K562 (cell line): ENCODE measurements at regions not wholly inside any gene's neighbourhood (a gene's known extent, or its start where the extent isn't known, plus 50 kb on each side); places are given as distances from the start of the nearest gene placed in this dataset.

ENCODE experiments used
- ATAC-seq: fragments of 200-7000 bp; cut with Tn5 transposase; 3 replicates; pipeline ENCODE4 v1.9.1; 2020; ENCODE audit warnings: moderate library complexity
- BruUV-seq: library from RNA; stranded (reverse); fragments of 400-500 nt; replicated peaks from 2 replicates; lab custom pipeline; 2021; lab: Mats Ljungman, UMichigan
- CTCF ChIA-PET: fragments of 300-600 bp; formaldehyde crosslinking; extraction: SDS; loops from one replicate; lab custom pipeline; 2021; ENCODE audit warnings: low intra/inter-chr PET ratio; lab: Yijun Ruan, JAX
- POLR2A ChIA-PET: fragments of 300-600, 350-650 bp; sonication (Branson Sonifier 250); formaldehyde crosslinking; extraction: SDS; loops from one replicate; lab custom pipeline; 2021; ENCODE audit warnings: antibody characterized with exemption, inconsistent platforms; lab: Yijun Ruan, JAX
- DNase-seq, 4 experiments: peaks; one replicate each; pipeline versions ENCODE4 v3.0.0 to v3.0.0-alpha.2; 2011 to 2018; ENCODE audit warnings: low spot score in 3 of 4, mixed read lengths in 3 of 4; ENCODE audit errors: extremely low read depth in 1 of 4
- FAIRE-seq: peaks from 2 replicates; lab custom pipeline; 2011; peaks lifted over from hg19 to GRCh38; lab: Jason Lieb, UNC
- H2AFZ ChIP-seq: 2 replicates; pipeline ENCODE4 v1.6.0; 2011; ENCODE audit warnings: low read depth, low read length, control low read depth, inconsistent platforms
- H3K27ac ChIP-seq: fragments of 200-600 bp; 3 replicates; pipeline ENCODE4 v1.8.0; 2011; ENCODE audit warnings: low read depth, mild to moderate bottlenecking, control low read depth, inconsistent platforms, low read length, moderate library complexity, mixed read lengths; ENCODE audit errors: extremely low read depth
- H3K27me3 ChIP-seq, 2 experiments: fragments of 300-600 bp in 1 of 2; 2 replicates in 1 of 2; 3 replicates in 1 of 2; pipeline versions ENCODE4 v1.6.0 to v1.8.0; 2011; ENCODE audit warnings: inconsistent platforms in 2 of 2, low read length in 2 of 2, mild to moderate bottlenecking in 1 of 2, mixed read lengths in 1 of 2, moderate library complexity in 1 of 2; ENCODE audit not compliant: control insufficient read depth in 2 of 2, insufficient read depth in 2 of 2
- H3K36me3 ChIP-seq: fragments of 300-600 bp; 3 replicates; pipeline ENCODE4 v1.8.0; 2011; ENCODE audit warnings: mild to moderate bottlenecking, low read length, inconsistent platforms; ENCODE audit not compliant: control insufficient read depth, insufficient read depth
- H3K4me1 ChIP-seq, 2 experiments: fragments of 200-600 bp in 1 of 2; replicated peaks in 1 of 2; 2 replicates in 1 of 2; 3 replicates in 1 of 2; pipeline versions ENCODE4 v1.5.1 to v1.8.0; 2011; ENCODE audit warnings: inconsistent platforms in 2 of 2, low read length in 2 of 2, mild to moderate bottlenecking in 1 of 2, mixed read lengths in 1 of 2, moderate library complexity in 1 of 2; ENCODE audit not compliant: control insufficient read depth in 2 of 2, insufficient read depth in 2 of 2
- H3K4me2 ChIP-seq: 2 replicates; pipeline ENCODE4 v1.6.1; 2011; ENCODE audit warnings: low read length, control low read depth, inconsistent platforms, mixed read lengths; ENCODE audit not compliant: insufficient read depth
- H3K4me3 ChIP-seq: fragments of 200-600 bp; sonication (generic), shearing (Covaris generic); 2 replicates; pipeline ENCODE4 v1.5.1; 2016; ENCODE audit warnings: control low read depth, inconsistent platforms
- H3K79me2 ChIP-seq: fragments of 200-600 bp; 3 replicates; pipeline ENCODE4 v1.8.0; 2011; ENCODE audit warnings: low read length, inconsistent platforms; ENCODE audit not compliant: control insufficient read depth, insufficient read depth
- H3K9ac ChIP-seq, 2 experiments: 2 replicates each; pipeline versions ENCODE4 v1.6.0 to v1.6.1; 2011; ENCODE audit warnings: low read depth in 2 of 2, low read length in 2 of 2, control low read depth in 1 of 2, inconsistent platforms in 1 of 2, mild to moderate bottlenecking in 1 of 2, mixed read lengths in 1 of 2; ENCODE audit not compliant: insufficient read depth in 1 of 2
- H3K9me1 ChIP-seq: one replicate; pipeline ENCODE4 v1.6.0; 2011; ENCODE audit warnings: inconsistent platforms, mild to moderate bottlenecking, low read length, moderate library complexity; ENCODE audit not compliant: control insufficient read depth, insufficient read depth
- H3K9me3 ChIP-seq: replicated peaks from 2 replicates; pipeline ENCODE4 v1.5.1; 2011; ENCODE audit warnings: low read depth, low read length, inconsistent platforms; ENCODE audit not compliant: control insufficient read depth, insufficient read depth
- H4K20me1 ChIP-seq: replicated peaks from 2 replicates; pipeline ENCODE4 v1.6.1; 2011; ENCODE audit warnings: low read length, inconsistent platforms, mixed read lengths; ENCODE audit not compliant: control insufficient read depth, insufficient read depth
- CCAR2 ChIP-seq: fragments of 200-400 bp; formaldehyde crosslinking; IDR thresholded peaks from 2 replicates; pipeline ENCODE4 v1.6.1; 2017; ENCODE audit warnings: mild to moderate bottlenecking, low read depth, low read length
- ELF2 ChIP-seq: fragments of 250-450 bp; sonication (Bioruptor Pico); IDR thresholded peaks from 2 replicates; pipeline ENCODE4 v1.5.0; 2021; ENCODE audit warnings: mild to moderate bottlenecking
- JUND ChIP-seq, 2 experiments: IDR thresholded peaks; 2 replicates in 1 of 2; 3 replicates in 1 of 2; pipeline ENCODE4 v1.6.1; 2011; ENCODE audit warnings: borderline replicate concordance in 2 of 2, low read depth in 2 of 2, low read length in 2 of 2, improper control_type of control experiment in 1 of 2, missing biosample characterization in 1 of 2, missing genetic modification characterization in 1 of 2, missing genetic modification reagents in 1 of 2
- NFIC ChIP-seq: fragments of 450-650 bp; IDR thresholded peaks from 2 replicates; pipeline ENCODE4 v1.6.1; 2017; ENCODE audit warnings: mild to moderate bottlenecking, inconsistent platforms
- NR4A1 ChIP-seq, 2 experiments: fragments of 250-450 bp in 1 of 2; fragments of 450-650 bp in 1 of 2; sonication (Bioruptor Pico) in 1 of 2; IDR thresholded peaks; 2 replicates each; pipeline versions ENCODE4 v1.4.0 to v1.6.1; 2016 to 2020; ENCODE audit warnings: mild to moderate bottlenecking in 2 of 2, missing compliant biosample characterization in 1 of 2, missing genetic modification characterization in 1 of 2, moderate library complexity in 1 of 2
- SOX6 ChIP-seq: fragments of 450-650 bp; IDR thresholded peaks from 2 replicates; pipeline ENCODE4 v1.6.1; 2014; ENCODE audit warnings: mild to moderate bottlenecking
- ZEB2 ChIP-seq: fragments of 450-650 bp; IDR thresholded peaks from 2 replicates; pipeline ENCODE4 v1.6.1; 2016
- ZNF431 ChIP-seq: sonication (generic); formaldehyde crosslinking; IDR thresholded peaks from 2 replicates; pipeline ENCODE4 v1.8.0; 2022; ENCODE audit warnings: mild to moderate bottlenecking, missing genetic modification reagents
- WGBS: fragments of 100-300 bp; shearing (Covaris generic); methylation state at CpG from one replicate; pipeline ENCODE4 v1.1.6; 2016; ENCODE audit warnings: low coverage, mixed read lengths; ENCODE audit not compliant: insufficient coverage; ENCODE audit errors: missing lambda C conversion rate; 5-methylcytosine and 5-hydroxymethylcytosine counted together
- in situ Hi-C: fragments of 300-500 bp; cut with MboI; formaldehyde crosslinking; loops from 4 replicates; pipeline ENCODE4 v1.15.0; 2018; ENCODE audit warnings: inconsistent platforms, mixed read lengths
- intact Hi-C: fragments of 100-400 bp; cut with micrococcal nuclease; formaldehyde crosslinking; loops from 2 replicates; pipeline ENCODE4 v1.14.2; 2022
- TF ChIP-seq, protein P1 (sequence below): fragments of 250-450 bp; sonication (Bioruptor Pico); IDR thresholded peaks from 2 replicates; pipeline ENCODE4 v1.8.0; 2021; ENCODE audit warnings: borderline replicate concordance, mild to moderate bottlenecking, moderate library complexity; ENCODE audit not compliant: poor library complexity, severe bottlenecking
- TF ChIP-seq, protein P2 (sequence below): fragments of 250-450 bp; sonication (Bioruptor Pico); IDR thresholded peaks from 2 replicates; pipeline ENCODE4 v1.8.0; 2022; ENCODE audit warnings: inconsistent platforms
- TF ChIP-seq, protein P3 (sequence below), 2 experiments: IDR thresholded peaks; 2 replicates each; pipeline ENCODE4 v1.6.1; 2012; ENCODE audit warnings: improper control_type of control experiment in 2 of 2, low read depth in 2 of 2, low read length in 2 of 2, borderline replicate concordance in 1 of 2

DNA sequence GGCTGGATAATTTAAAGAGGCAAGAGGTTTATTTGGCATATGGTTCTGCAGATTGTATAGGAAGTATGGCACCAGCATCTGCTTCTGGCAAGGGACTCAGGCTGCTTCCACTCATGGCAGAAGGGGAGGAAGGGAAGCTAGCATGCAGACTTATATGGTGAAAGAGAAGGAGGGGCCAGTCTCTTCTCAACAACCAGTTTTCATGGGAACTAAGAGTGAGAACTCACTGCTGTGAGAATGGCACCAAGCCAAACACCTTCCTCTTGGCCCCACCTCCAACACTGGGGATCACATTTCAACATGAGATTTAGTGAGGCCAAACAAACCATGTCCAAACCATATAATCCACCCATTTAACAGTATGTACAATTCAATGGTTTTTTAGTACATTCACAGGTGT, 113.3 kb upstream of the SHB start:
- FAIRE-seq: no peak
- TF ChIP-seq, protein P1, sequence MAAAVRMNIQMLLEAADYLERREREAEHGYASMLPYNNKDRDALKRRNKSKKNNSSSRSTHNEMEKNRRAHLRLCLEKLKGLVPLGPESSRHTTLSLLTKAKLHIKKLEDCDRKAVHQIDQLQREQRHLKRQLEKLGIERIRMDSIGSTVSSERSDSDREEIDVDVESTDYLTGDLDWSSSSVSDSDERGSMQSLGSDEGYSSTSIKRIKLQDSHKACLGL (CRISPR knock-in tag): no peak
- TF ChIP-seq JUND (IDR thresholded peaks at IDR 0.05; ENCODE audit: borderline replicate concordance, low read depth, low read length) (no peak), JUND (tag; IDR thresholded peaks at IDR 0.05; ENCODE audit: borderline replicate concordance, low read depth, low read length) (peak; percentile 20; the same call in 1 of the 3 replicates), NFIC (peak; percentile 73)
- no peak overlapping the region for H3K27ac ChIP-seq

GRCh38 chr9:38181866-38182265, 112.8 kb upstream of the SHB start:
- DNase-seq (no peak), ATAC-seq (no peak), FAIRE-seq (no peak)
- WGBS: 0% methylated on average over 2 of the region's 2 CpGs
- H3K9ac ChIP-seq: no peak overlapping the region
- H3K4me3 ChIP-seq: no peak overlapping the region
- no TSS peak for BruUV-seq
- H2AFZ ChIP-seq: no peak overlapping the region
- in situ Hi-C loops (no loop called here), intact Hi-C loops (no loop called here)
- CTCF ChIA-PET: no interaction called here
- no peaks in the 10 kb centered on the region for H3K9me1 ChIP-seq
- POLR2A ChIA-PET: interaction anchor here (1.8 kb wide), 1 partner anchor 10 kb away, joined by 4 read pairs; no protein-coding TSS in a partner anchor
- no peaks in the 10 kb centered on the region for H4K20me1 ChIP-seq
- no peaks in the 10 kb centered on the region for H3K79me2 ChIP-seq
- no peaks in the 10 kb centered on the region for H3K9me3 ChIP-seq
- no peaks in the 10 kb centered on the region for H3K36me3 ChIP-seq
- H3K27ac ChIP-seq: no peak overlapping the region
- H3K27me3 ChIP-seq: peaks cover 0 to 30% of the 10 kb centered on the region in 2 experiments; a peak in 3 of 5 replicates
- H3K4me1 ChIP-seq: no peaks in the 10 kb centered on the region; a peak in 1 of 5 replicates
- no peak overlapping the region for H3K4me2 ChIP-seq
- TF ChIP-seq ZNF431 (no peak), CCAR2 (no peak), ZEB2 (no peak), NR4A1 (CRISPR knock-in tag; IDR thresholded peaks at IDR 0.05) (no peak), NR4A1 (tag; IDR thresholded peaks at IDR 0.05) (no peak), SOX6 (no peak), ELF2 (no peak)
- TF ChIP-seq, protein P2, sequence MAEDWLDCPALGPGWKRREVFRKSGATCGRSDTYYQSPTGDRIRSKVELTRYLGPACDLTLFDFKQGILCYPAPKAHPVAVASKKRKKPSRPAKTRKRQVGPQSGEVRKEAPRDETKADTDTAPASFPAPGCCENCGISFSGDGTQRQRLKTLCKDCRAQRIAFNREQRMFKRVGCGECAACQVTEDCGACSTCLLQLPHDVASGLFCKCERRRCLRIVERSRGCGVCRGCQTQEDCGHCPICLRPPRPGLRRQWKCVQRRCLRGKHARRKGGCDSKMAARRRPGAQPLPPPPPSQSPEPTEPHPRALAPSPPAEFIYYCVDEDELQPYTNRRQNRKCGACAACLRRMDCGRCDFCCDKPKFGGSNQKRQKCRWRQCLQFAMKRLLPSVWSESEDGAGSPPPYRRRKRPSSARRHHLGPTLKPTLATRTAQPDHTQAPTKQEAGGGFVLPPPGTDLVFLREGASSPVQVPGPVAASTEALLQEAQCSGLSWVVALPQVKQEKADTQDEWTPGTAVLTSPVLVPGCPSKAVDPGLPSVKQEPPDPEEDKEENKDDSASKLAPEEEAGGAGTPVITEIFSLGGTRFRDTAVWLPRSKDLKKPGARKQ (CRISPR knock-in tag): no peak
- TF ChIP-seq, protein P3, sequence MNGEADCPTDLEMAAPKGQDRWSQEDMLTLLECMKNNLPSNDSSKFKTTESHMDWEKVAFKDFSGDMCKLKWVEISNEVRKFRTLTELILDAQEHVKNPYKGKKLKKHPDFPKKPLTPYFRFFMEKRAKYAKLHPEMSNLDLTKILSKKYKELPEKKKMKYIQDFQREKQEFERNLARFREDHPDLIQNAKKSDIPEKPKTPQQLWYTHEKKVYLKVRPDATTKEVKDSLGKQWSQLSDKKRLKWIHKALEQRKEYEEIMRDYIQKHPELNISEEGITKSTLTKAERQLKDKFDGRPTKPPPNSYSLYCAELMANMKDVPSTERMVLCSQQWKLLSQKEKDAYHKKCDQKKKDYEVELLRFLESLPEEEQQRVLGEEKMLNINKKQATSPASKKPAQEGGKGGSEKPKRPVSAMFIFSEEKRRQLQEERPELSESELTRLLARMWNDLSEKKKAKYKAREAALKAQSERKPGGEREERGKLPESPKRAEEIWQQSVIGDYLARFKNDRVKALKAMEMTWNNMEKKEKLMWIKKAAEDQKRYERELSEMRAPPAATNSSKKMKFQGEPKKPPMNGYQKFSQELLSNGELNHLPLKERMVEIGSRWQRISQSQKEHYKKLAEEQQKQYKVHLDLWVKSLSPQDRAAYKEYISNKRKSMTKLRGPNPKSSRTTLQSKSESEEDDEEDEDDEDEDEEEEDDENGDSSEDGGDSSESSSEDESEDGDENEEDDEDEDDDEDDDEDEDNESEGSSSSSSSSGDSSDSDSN (IDR thresholded peaks at IDR 0.05; ENCODE audit: borderline replicate concordance in 1 of 2, low read depth in 2 of 2, low read length in 2 of 2): no peak

More for the DNA sequence above, 113.3 kb upstream of the SHB start:
- no TSS peak for BruUV-seq
- peaks cover 0 to 30% of the 10 kb centered on the region in 2 experiments; a peak in 3 of 5 replicates for H3K27me3 ChIP-seq
- H3K4me1 ChIP-seq: no peaks in the 10 kb centered on the region; a peak in 1 of 5 replicates
- H2AFZ ChIP-seq: no peak overlapping the region
- H3K9ac ChIP-seq: no peak overlapping the region
- no peaks in the 10 kb centered on the region for H3K79me2 ChIP-seq
- H3K9me1 ChIP-seq: no peaks in the 10 kb centered on the region
- ChIA-PET POLR2A (interaction anchor here (0.6 to 0.7 kb wide), 3 partner anchors 58 to 442 kb away, joined by 3 read pairs; no protein-coding TSS in a partner anchor), CTCF (no interaction called here)
- no peak; the same call in 1 of the 3 replicates for ATAC-seq
- H4K20me1 ChIP-seq: no peaks in the 10 kb centered on the region
- no peaks in the 10 kb centered on the region for H3K9me3 ChIP-seq
- in situ Hi-C loops: no loop called here
- H3K4me3 ChIP-seq: no peak overlapping the region
- peak in 1 of 4 experiments; percentile 24 for DNase-seq
- intact Hi-C loops: no loop called here
- H3K36me3 ChIP-seq: no peaks in the 10 kb centered on the region
- H3K4me2 ChIP-seq: no peak overlapping the region
